ENCODE measurements at regions not wholly inside any gene's neighbourhood (a gene's known extent, or its start where the extent isn't known, plus 50 kb on each side); places are given as distances from the start of the nearest gene placed in this dataset.

GRCh38 chr1:80447526-80447925 lies 1353.2 kb upstream of the ADGRL2 start:
- H3K4me3 ChIP-seq = no peak overlapping the region

GRCh38 chr1:80445033-80445432 lies 1355.7 kb upstream of the ADGRL2 start:
- Histone ChIP-seq H3K4me3 (no peak overlapping the region), H3K9me3 (no peaks in the 10 kb centered on the region), H3K27ac (no peak overlapping the region), H3K4me1 (no peaks in the 10 kb centered on the region), H3K27me3 (no peaks in the 10 kb centered on the region), H3K36me3 (no peaks in the 10 kb centered on the region)
- intact Hi-C loops (cut with DNase I; ENCODE audit: low total_unique reads) = no loop called here
- no peak for DNase-seq
- no peak for TF ChIP-seq CTCF (IDR thresholded peaks at IDR 0.05)

More at GRCh38 chr1:80447526-80447925, 1353.2 kb upstream of the ADGRL2 start:
- H3K36me3 ChIP-seq = no peaks in the 10 kb centered on the region
- no peaks in the 10 kb centered on the region for H3K4me1 ChIP-seq
- H3K27ac ChIP-seq = no peak overlapping the region
- H3K9me3 ChIP-seq = no peaks in the 10 kb centered on the region
- no peak for TF ChIP-seq CTCF (IDR thresholded peaks at IDR 0.05)
- intact Hi-C loops (cut with DNase I; ENCODE audit: low total_unique reads) = no loop called here
- no peaks in the 10 kb centered on the region for H3K27me3 ChIP-seq
- no peak for DNase-seq

- no peaks in the 10 kb centered on the region for H3K36me3 ChIP-seq
- DNase-seq = no peak
- TF ChIP-seq CTCF (IDR thresholded peaks at IDR 0.05) = no peak
- no peak overlapping the region for H3K27ac ChIP-seq
- H3K27me3 ChIP-seq = no peaks in the 10 kb centered on the region
- no peak overlapping the region for H3K4me3 ChIP-seq
- no peaks in the 10 kb centered on the region for H3K4me1 ChIP-seq
- no peaks in the 10 kb centered on the region for H3K9me3 ChIP-seq
- intact Hi-C loops (cut with DNase I; ENCODE audit: low total_unique reads) = no loop called here
These were observed 1356.6 kb upstream of the ADGRL2 start for GRCh38 chr1:80444171-80444570.

GRCh38 chr1:80441664-80442063 lies 1359.1 kb upstream of the ADGRL2 start:
- no peaks in the 10 kb centered on the region for H3K4me1 ChIP-seq
- no peak overlapping the region for H3K27ac ChIP-seq
- no peak for TF ChIP-seq CTCF (IDR thresholded peaks at IDR 0.05)
- H3K27me3 ChIP-seq = no peaks in the 10 kb centered on the region
- no peaks in the 10 kb centered on the region for H3K9me3 ChIP-seq
- intact Hi-C loops (cut with DNase I; ENCODE audit: low total_unique reads) = no loop called here
- H3K36me3 ChIP-seq = no peaks in the 10 kb centered on the region
- no peak for DNase-seq
- H3K4me3 ChIP-seq = no peak overlapping the region

GRCh38 chr1:80436851-80437250 lies 1363.9 kb upstream of the ADGRL2 start:
- intact Hi-C loops (cut with DNase I; ENCODE audit: low total_unique reads) = no loop called here

More at GRCh38 chr1:80436851-80437250, 1363.9 kb upstream of the ADGRL2 start:
- no peak for TF ChIP-seq CTCF (IDR thresholded peaks at IDR 0.05)
- Histone ChIP-seq H3K27me3 (no peaks in the 10 kb centered on the region), H3K4me1 (no peaks in the 10 kb centered on the region), H3K36me3 (no peaks in the 10 kb centered on the region), H3K27ac (no peak overlapping the region), H3K4me3 (no peak overlapping the region), H3K9me3 (no peaks in the 10 kb centered on the region)
- no peak for DNase-seq

Measured in tibial artery (tissue), 4 donors.